Upper lobe of left lung (tissue), 4 donors: ENCODE measurements at regions not wholly inside any gene's neighbourhood (a gene's known extent, or its start where the extent isn't known, plus 50 kb on each side); places are given as distances from the start of the nearest gene placed in this dataset.

ENCODE experiments used
- CTCF ChIP-seq, 6 experiments: fragments of 450-650 bp in 4 of 6; fragments of 200-600 bp in 2 of 6; sonication (generic) in 2 of 6; IDR thresholded peaks; one replicate each; pipeline ENCODE4 v1.5.1; 2016 to 2019; ENCODE audit warnings: antibody characterized with exemption in 6 of 6
- EP300 ChIP-seq, 4 donors: sonication (generic); formaldehyde crosslinking; IDR thresholded peaks; one replicate each; pipeline ENCODE4 v1.5.1; 2017; ENCODE audit warnings: antibody characterized with exemption in 4 of 4, control low read depth in 2 of 4
- POLR2A ChIP-seq, 4 donors: fragments of 450-650 bp; IDR thresholded peaks; one replicate each; pipeline ENCODE4 v1.5.1; 2016 to 2017; ENCODE audit warnings: antibody characterized with exemption in 4 of 4, mild to moderate bottlenecking in 2 of 4

- TF ChIP-seq CTCF (IDR thresholded peaks at IDR 0.05) (no peak), POLR2A (IDR thresholded peaks at IDR 0.05) (no peak), EP300 (IDR thresholded peaks at IDR 0.05) (no peak)
These were observed 235.8 kb upstream of the TMCO5A start for GRCh38 chr15:37698679-37699078.
